ENCODE measurements at regions not wholly inside any gene's neighbourhood (a gene's known extent, or its start where the extent isn't known, plus 50 kb on each side); places are given as distances from the start of the nearest gene placed in this dataset.

DNA sequence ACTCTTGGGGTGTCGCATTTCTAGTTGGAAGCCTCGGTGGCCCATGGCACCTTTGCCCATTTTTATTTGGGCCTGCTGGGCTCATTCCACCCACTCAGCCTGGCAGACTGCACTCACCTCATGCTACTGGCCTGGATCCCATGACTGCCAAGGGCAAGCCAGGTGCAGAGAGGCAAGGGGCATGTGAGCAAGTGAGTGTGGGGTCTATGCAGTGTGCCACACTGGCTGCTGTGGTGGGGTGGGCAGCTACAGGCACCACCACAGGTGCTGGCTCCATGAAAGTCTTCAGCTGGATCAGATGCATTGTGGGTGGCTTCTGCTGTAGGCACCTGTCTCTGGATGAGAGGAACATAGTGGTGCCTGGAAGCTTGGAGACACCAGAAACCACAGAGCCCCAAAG lies 220.8 kb downstream of the POLR1F start:
- TF ChIP-seq, protein P1, sequence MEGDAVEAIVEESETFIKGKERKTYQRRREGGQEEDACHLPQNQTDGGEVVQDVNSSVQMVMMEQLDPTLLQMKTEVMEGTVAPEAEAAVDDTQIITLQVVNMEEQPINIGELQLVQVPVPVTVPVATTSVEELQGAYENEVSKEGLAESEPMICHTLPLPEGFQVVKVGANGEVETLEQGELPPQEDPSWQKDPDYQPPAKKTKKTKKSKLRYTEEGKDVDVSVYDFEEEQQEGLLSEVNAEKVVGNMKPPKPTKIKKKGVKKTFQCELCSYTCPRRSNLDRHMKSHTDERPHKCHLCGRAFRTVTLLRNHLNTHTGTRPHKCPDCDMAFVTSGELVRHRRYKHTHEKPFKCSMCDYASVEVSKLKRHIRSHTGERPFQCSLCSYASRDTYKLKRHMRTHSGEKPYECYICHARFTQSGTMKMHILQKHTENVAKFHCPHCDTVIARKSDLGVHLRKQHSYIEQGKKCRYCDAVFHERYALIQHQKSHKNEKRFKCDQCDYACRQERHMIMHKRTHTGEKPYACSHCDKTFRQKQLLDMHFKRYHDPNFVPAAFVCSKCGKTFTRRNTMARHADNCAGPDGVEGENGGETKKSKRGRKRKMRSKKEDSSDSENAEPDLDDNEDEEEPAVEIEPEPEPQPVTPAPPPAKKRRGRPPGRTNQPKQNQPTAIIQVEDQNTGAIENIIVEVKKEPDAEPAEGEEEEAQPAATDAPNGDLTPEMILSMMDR (IDR thresholded peaks at IDR 0.05; ENCODE audit: insufficient read depth, low read length, poor library complexity, severe bottlenecking), result no peak
- Histone ChIP-seq H3K4me3 (replicated peaks; ENCODE audit: low read depth, low read length) (no peak overlapping the region), H3K27me3 (replicated peaks; ENCODE audit: control insufficient read depth, insufficient read depth, low read length) (no peaks in the 10 kb centered on the region), H3K36me3 (ENCODE audit: control insufficient read depth, insufficient read depth, low read length) (no peaks in the 10 kb centered on the region)
- no peak for DNase-seq (ENCODE audit: extremely low read depth, insufficient read length)

DNA sequence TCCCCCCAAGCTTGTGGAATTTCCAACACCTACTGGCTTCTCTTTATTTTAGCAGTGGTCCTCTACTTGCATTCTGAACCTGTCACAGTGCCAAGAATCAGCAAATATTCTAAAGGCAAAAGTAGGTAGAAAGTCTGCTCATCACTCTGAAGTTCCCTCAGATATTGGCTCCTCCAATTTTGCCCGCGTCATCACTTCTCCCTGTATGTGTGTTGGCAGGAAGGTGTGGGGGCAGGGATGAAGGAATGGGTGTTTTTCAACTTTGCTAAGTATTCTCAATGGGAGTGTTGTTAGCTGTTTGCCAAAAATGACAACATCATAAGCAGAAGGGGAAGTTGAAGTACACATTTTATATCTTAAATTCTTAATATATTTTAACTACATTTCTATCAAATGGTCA lies 226.2 kb downstream of the POLR1F start:
- TF ChIP-seq, protein P1 (IDR thresholded peaks at IDR 0.05; ENCODE audit: insufficient read depth, low read length, poor library complexity, severe bottlenecking), result no peak
- DNase-seq (ENCODE audit: extremely low read depth, insufficient read length), result no peak
- Histone ChIP-seq H3K27me3 (replicated peaks; ENCODE audit: control insufficient read depth, insufficient read depth, low read length) (no peaks in the 10 kb centered on the region), H3K36me3 (ENCODE audit: control insufficient read depth, insufficient read depth, low read length) (no peaks in the 10 kb centered on the region), H3K4me3 (replicated peaks; ENCODE audit: low read depth, low read length) (no peak overlapping the region)

DNA sequence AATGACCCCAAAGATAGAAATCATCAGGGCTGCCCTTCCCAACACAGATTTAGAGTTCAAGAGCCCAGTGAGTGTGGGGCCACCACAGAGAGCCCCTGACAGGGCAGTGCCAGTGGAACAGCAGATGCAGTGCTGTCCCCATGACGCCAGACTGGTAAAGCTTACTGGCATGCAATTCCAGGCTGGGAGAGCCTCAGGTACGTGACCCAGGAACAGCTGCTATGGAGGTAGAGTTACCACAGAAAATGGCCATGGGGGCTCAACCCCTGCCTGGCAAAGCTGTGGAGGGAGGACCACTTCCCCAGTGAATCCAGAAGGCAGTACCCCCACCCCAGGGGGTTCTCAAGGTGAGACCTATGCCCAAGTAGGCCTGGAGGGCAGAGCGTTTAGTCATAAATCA lies 228.5 kb downstream of the POLR1F start:
- Histone ChIP-seq H3K4me3 (replicated peaks; ENCODE audit: low read depth, low read length) (no peak overlapping the region), H3K27me3 (replicated peaks; ENCODE audit: control insufficient read depth, insufficient read depth, low read length) (no peaks in the 10 kb centered on the region), H3K36me3 (ENCODE audit: control insufficient read depth, insufficient read depth, low read length) (no peaks in the 10 kb centered on the region)
- TF ChIP-seq, protein P1 (IDR thresholded peaks at IDR 0.05; ENCODE audit: insufficient read depth, low read length, poor library complexity, severe bottlenecking), result no peak
- no peak for DNase-seq (ENCODE audit: extremely low read depth, insufficient read length)

DNA sequence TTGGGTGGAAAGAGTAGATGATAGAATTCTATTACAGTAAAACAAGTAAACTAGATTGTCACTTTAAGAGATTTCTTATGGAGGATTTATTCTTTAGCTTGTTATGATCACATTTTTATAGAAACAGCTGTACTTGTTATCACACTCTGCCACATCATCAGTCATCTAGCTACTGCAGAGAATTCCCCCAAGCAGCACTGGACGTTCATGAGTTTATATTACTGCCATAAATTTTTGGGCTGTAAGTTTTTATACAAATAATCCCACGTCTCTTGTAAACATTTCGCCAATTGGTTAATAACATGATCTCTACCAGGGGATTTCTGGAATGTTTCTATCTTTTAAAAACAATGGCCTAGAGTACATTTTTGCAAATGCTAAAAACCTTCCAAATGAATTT lies 238.8 kb downstream of the POLR1F start:
- TF ChIP-seq, protein P1 (IDR thresholded peaks at IDR 0.05; ENCODE audit: insufficient read depth, low read length, poor library complexity, severe bottlenecking), result no peak
- Histone ChIP-seq H3K27me3 (replicated peaks; ENCODE audit: control insufficient read depth, insufficient read depth, low read length) (no peaks in the 10 kb centered on the region), H3K4me3 (replicated peaks; ENCODE audit: low read depth, low read length) (no peak overlapping the region), H3K36me3 (ENCODE audit: control insufficient read depth, insufficient read depth, low read length) (no peaks in the 10 kb centered on the region)
- no peak for DNase-seq (ENCODE audit: extremely low read depth, insufficient read length)

DNA sequence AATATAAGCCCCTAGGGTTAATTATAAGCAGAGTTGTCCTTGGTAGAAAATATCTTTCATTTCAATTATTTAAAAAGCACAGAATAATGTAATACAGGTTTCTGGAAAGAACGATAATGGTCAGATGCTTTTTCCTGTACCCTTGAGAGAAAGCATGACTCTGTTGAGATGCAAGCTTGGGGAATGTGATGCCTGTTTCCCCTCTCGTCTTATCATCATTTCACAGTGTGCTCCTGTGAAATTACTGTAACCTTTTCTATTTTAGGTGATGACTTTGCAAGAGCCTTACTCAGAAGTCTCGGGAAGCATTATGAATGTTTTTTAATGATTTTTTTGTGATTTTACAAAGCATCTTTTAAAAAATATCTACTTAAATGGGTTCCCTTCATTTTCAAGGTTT lies 243.0 kb downstream of the POLR1F start:
- Histone ChIP-seq H3K36me3 (ENCODE audit: control insufficient read depth, insufficient read depth, low read length) (no peaks in the 10 kb centered on the region), H3K27me3 (replicated peaks; ENCODE audit: control insufficient read depth, insufficient read depth, low read length) (no peaks in the 10 kb centered on the region), H3K4me3 (replicated peaks; ENCODE audit: low read depth, low read length) (no peak overlapping the region)
- TF ChIP-seq, protein P1 (IDR thresholded peaks at IDR 0.05; ENCODE audit: insufficient read depth, low read length, poor library complexity, severe bottlenecking), result no peak
- no peak for DNase-seq (ENCODE audit: extremely low read depth, insufficient read length)

DNA sequence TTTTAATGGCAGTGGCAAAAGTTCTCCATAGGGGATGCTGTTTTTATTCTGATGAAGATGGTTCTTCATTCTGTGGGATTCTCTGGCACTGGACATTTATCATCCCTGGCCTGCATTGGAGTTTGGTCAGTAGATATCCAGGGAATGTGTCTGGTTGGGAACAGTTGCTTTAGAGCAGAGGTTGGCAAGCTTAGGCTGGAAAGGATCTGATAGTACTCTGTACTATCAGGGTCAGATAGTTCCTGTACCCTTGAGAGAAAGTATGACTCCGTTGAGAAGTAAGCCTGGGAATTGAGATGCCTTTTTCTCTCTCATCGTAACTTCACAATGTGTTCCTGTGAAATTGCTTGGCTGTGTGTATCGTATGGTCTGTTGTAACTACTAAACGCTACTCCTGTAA lies 244.1 kb downstream of the POLR1F start:
- DNase-seq (ENCODE audit: extremely low read depth, insufficient read length), result no peak
- H3K36me3 ChIP-seq (ENCODE audit: control insufficient read depth, insufficient read depth, low read length), result no peaks in the 10 kb centered on the region
- H3K27me3 ChIP-seq (replicated peaks; ENCODE audit: control insufficient read depth, insufficient read depth, low read length), result no peaks in the 10 kb centered on the region
- no peak overlapping the region for H3K4me3 ChIP-seq (replicated peaks; ENCODE audit: low read depth, low read length)
- TF ChIP-seq, protein P1 (IDR thresholded peaks at IDR 0.05; ENCODE audit: insufficient read depth, low read length, poor library complexity, severe bottlenecking), result no peak

Measured in GM06990 (cell line).